IMR-90 (cell line): ENCODE measurements at regions not wholly inside any gene's neighbourhood (a gene's known extent, or its start where the extent isn't known, plus 50 kb on each side); places are given as distances from the start of the nearest gene placed in this dataset.

Experiments
- ATAC-seq: fragments of 200-7000 bp; cut with Tn5 transposase; 2 replicates; pipeline ENCODE4 v1.9.1; 2020; ENCODE audit warnings: low read depth, mild to moderate bottlenecking, moderate library complexity
- BruUV-seq: library from RNA; stranded (reverse); fragments of 400-500 nt; replicated peaks from 2 replicates; lab custom pipeline; 2021; lab: Mats Ljungman, UMichigan
- CTCF ChIA-PET: fragments of 300-600 bp; formaldehyde crosslinking; extraction: SDS; loops from one replicate; lab custom pipeline; 2021; ENCODE audit warnings: antibody characterized with exemption; lab: Yijun Ruan, JAX
- POLR2A ChIA-PET: fragments of 300-600 bp; sonication (Branson Sonifier 250); formaldehyde crosslinking; loops from one replicate; lab custom pipeline; 2022; ENCODE audit warnings: antibody characterized with exemption; ENCODE audit not compliant: unreplicated experiment; lab: Charles Lee
- DNase-seq: peaks from one replicate; pipeline ENCODE4 v3.0.0; 2013
- H2AFZ ChIP-seq: replicated peaks from 2 replicates; pipeline ENCODE3; 2013; ENCODE audit warnings: low read length, mild to moderate bottlenecking; ENCODE audit not compliant: poor library complexity
- H2AK5ac ChIP-seq: 2 replicates; pipeline ENCODE4 v1.6.1; 2013; ENCODE audit warnings: low read depth, low read length, inconsistent platforms
- H2AK9ac ChIP-seq: replicated peaks from 2 replicates; pipeline ENCODE3; 2013; ENCODE audit warnings: mild to moderate bottlenecking, low read depth, low read length, moderate library complexity; ENCODE audit not compliant: poor library complexity
- H2BK120ac ChIP-seq: 2 replicates; pipeline ENCODE4 v1.6.1; 2013; ENCODE audit warnings: low read depth, low read length, inconsistent platforms
- H2BK15ac ChIP-seq: 3 replicates; pipeline ENCODE4 v1.6.1; 2013; ENCODE audit warnings: low read depth, low read length, inconsistent platforms
- H2BK20ac ChIP-seq: 2 replicates; pipeline ENCODE4 v1.6.1; 2013; ENCODE audit warnings: low read depth, mild to moderate bottlenecking, inconsistent platforms, low read length, moderate library complexity
- H2BK5ac ChIP-seq: 2 replicates; pipeline ENCODE4 v1.6.1; 2013; ENCODE audit warnings: mild to moderate bottlenecking, low read depth, low read length, inconsistent platforms; ENCODE audit not compliant: poor library complexity, severe bottlenecking
- H3K14ac ChIP-seq: replicated peaks from 2 replicates; pipeline ENCODE4 v1.6.1; 2013; ENCODE audit warnings: low read depth, low read length, inconsistent platforms
- H3K18ac ChIP-seq: 2 replicates; pipeline ENCODE4 v1.6.1; 2013; ENCODE audit warnings: low read depth, low read length, control low read depth
- H3K23ac ChIP-seq: 2 replicates; pipeline ENCODE4 v1.6.1; 2013; ENCODE audit warnings: low read depth, low read length, inconsistent platforms
- H3K27ac ChIP-seq: 2 replicates; pipeline ENCODE4 v1.5.1; 2013; ENCODE audit warnings: mild to moderate bottlenecking, control low read depth, low read length; ENCODE audit not compliant: insufficient read depth
- H3K27me3 ChIP-seq: 2 replicates; pipeline ENCODE4 v1.6.1; 2013; ENCODE audit warnings: low read length; ENCODE audit not compliant: control insufficient read depth, insufficient read depth
- H3K36me3 ChIP-seq: 2 replicates; pipeline ENCODE4 v1.6.1; 2013; ENCODE audit warnings: low read length, mixed read lengths; ENCODE audit not compliant: control insufficient read depth, insufficient read depth
- H3K4ac ChIP-seq: 2 replicates; pipeline ENCODE4 v1.6.1; 2013; ENCODE audit warnings: low read depth, low read length, inconsistent platforms
- H3K4me1 ChIP-seq: 2 replicates; pipeline ENCODE4 v1.6.1; 2013; ENCODE audit warnings: low read length, mixed read lengths; ENCODE audit not compliant: control insufficient read depth, insufficient read depth
- H3K4me2 ChIP-seq: 2 replicates; pipeline ENCODE4 v1.6.1; 2013; ENCODE audit warnings: low read depth, mild to moderate bottlenecking, control low read depth, low read length, moderate library complexity
- H3K4me3 ChIP-seq: 2 replicates; pipeline ENCODE4 v1.5.1; 2013; ENCODE audit warnings: low read depth, mild to moderate bottlenecking, control low read depth, low read length, moderate library complexity; ENCODE audit not compliant: insufficient read depth
- H3K56ac ChIP-seq: 2 replicates; pipeline ENCODE4 v1.6.1; 2013; ENCODE audit warnings: low read length, inconsistent platforms; ENCODE audit not compliant: insufficient read depth; ENCODE audit errors: extremely low read depth
- H3K79me1 ChIP-seq, 2 experiments: 2 replicates each; pipeline ENCODE4 v1.6.1; 2013; ENCODE audit warnings: low read length in 2 of 2, inconsistent platforms in 1 of 2, low read depth in 1 of 2
- H3K9ac ChIP-seq: 2 replicates; pipeline ENCODE4 v1.6.1; 2013; ENCODE audit warnings: low read depth, low read length, control low read depth
- H3K9me1 ChIP-seq: 2 replicates; pipeline ENCODE4 v1.6.1; 2013; ENCODE audit warnings: low read length, inconsistent platforms; ENCODE audit not compliant: insufficient read depth
- H3K9me3 ChIP-seq: 2 replicates; pipeline ENCODE4 v1.6.1; 2013; ENCODE audit warnings: low read length; ENCODE audit not compliant: control insufficient read depth, insufficient read depth
- H4K20me1 ChIP-seq: 2 replicates; pipeline ENCODE4 v1.6.1; 2013; ENCODE audit warnings: low read length, inconsistent platforms; ENCODE audit not compliant: insufficient read depth
- H4K5ac ChIP-seq: 2 replicates; pipeline ENCODE4 v1.6.1; 2013; ENCODE audit warnings: mild to moderate bottlenecking, low read depth, low read length, control low read depth
- H4K8ac ChIP-seq, 2 experiments: 2 replicates each; pipeline ENCODE4 v1.6.1; 2013; ENCODE audit warnings: low read depth in 2 of 2, low read length in 2 of 2, control low read depth in 1 of 2, inconsistent platforms in 1 of 2
- H4K91ac ChIP-seq: 2 replicates; pipeline ENCODE4 v1.6.1; 2013; ENCODE audit warnings: low read depth, low read length, inconsistent platforms; ENCODE audit not compliant: insufficient read depth
- BHLHE40 ChIP-seq: fragments of 150-350 bp; IDR thresholded peaks from 2 replicates; pipeline ENCODE4 v1.6.1; 2016; ENCODE audit warnings: mild to moderate bottlenecking, low read depth, low read length
- CEBPB ChIP-seq: IDR thresholded peaks from 2 replicates; pipeline ENCODE4 v1.6.1; 2012; ENCODE audit warnings: low read depth, low read length, improper control_type of control experiment
- CHD1 ChIP-seq: IDR thresholded peaks from 2 replicates; pipeline ENCODE4 v1.6.1; 2012; ENCODE audit warnings: low read depth, low read length, improper control_type of control experiment
- FOS ChIP-seq: fragments of 150-350 bp; IDR thresholded peaks from 2 replicates; pipeline ENCODE4 v1.6.1; 2016; ENCODE audit warnings: low read depth, low read length
- MAFK ChIP-seq: IDR thresholded peaks from 2 replicates; pipeline ENCODE4 v1.6.1; 2012; ENCODE audit warnings: low read depth, low read length, improper control_type of control experiment
- MAZ ChIP-seq: IDR thresholded peaks from 2 replicates; pipeline ENCODE4 v1.6.1; 2012; ENCODE audit warnings: low read depth, mild to moderate bottlenecking, low read length, improper control_type of control experiment, moderate library complexity, borderline replicate concordance
- MXI1 ChIP-seq: IDR thresholded peaks from 2 replicates; pipeline ENCODE4 v1.6.1; 2012; ENCODE audit warnings: low read depth, mild to moderate bottlenecking, low read length, moderate library complexity, borderline replicate concordance
- NFE2L2 ChIP-seq: fragments of 150-350 bp; IDR thresholded peaks from 2 replicates; pipeline ENCODE4 v1.6.1; 2016; ENCODE audit warnings: low read depth, mild to moderate bottlenecking, low read length
- POLR2A ChIP-seq: IDR thresholded peaks from 2 replicates; pipeline ENCODE4 v1.6.1; 2012; ENCODE audit warnings: mild to moderate bottlenecking, low read depth, low read length
- RAD21 ChIP-seq: IDR thresholded peaks from 2 replicates; pipeline ENCODE4 v1.6.1; 2012; ENCODE audit warnings: low read length, improper control_type of control experiment
- RCOR1 ChIP-seq: IDR thresholded peaks from 2 replicates; pipeline ENCODE4 v1.6.1; 2012; ENCODE audit warnings: mild to moderate bottlenecking, low read length, improper control_type of control experiment; ENCODE audit not compliant: insufficient replicate concordance
- RFX5 ChIP-seq: IDR thresholded peaks from 2 replicates; pipeline ENCODE4 v1.8.0; 2012; ENCODE audit warnings: low read depth, mild to moderate bottlenecking, low read length, moderate library complexity
- SMC3 ChIP-seq: fragments of 150-350 bp; IDR thresholded peaks from 2 replicates; pipeline ENCODE4 v1.6.1; 2016; ENCODE audit warnings: low read depth, mild to moderate bottlenecking, antibody characterized with exemption, low read length, moderate library complexity
- WGBS, 2 experiments: methylation state at CpG; one replicate each; pipeline versions ENCODE4 v1.1.5 to v1.1.7; 2013; ENCODE audit warnings: missing lambda C conversion rate in 2 of 2; ENCODE audit not compliant: insufficient read length in 1 of 2; ENCODE audit errors: extremely low coverage in 2 of 2; 5-methylcytosine and 5-hydroxymethylcytosine counted together
- dilution Hi-C: fragments of 300-500 bp; cut with HindIII; formaldehyde crosslinking; loops from one replicate; pipeline ENCODE4 v1.14.3; 2018; ENCODE audit warnings: low sequenced_read_pairs; ENCODE audit not compliant: unreplicated experiment
- in situ Hi-C: fragments of 300-500 bp; cut with MboI; formaldehyde crosslinking; loops from 3 replicates; pipeline ENCODE4 v1.14.3; 2019; ENCODE audit warnings: low sequenced_read_pairs, inconsistent platforms, mixed read lengths
- intact Hi-C: fragments of 100-400 bp; cut with micrococcal nuclease; formaldehyde crosslinking; loops from 2 replicates; pipeline ENCODE4 v1.10.0; 2022
- TF ChIP-seq, protein P1 (sequence below): conservative IDR thresholded peaks from 2 replicates; pipeline ENCODE4 v1.5.1; 2012; ENCODE audit warnings: mild to moderate bottlenecking, low read depth, low read length, improper control_type of control experiment
- TF ChIP-seq, protein P2 (sequence below): fragments of 150-350 bp; IDR thresholded peaks from 2 replicates; pipeline ENCODE4 v1.6.1; 2017; ENCODE audit warnings: mild to moderate bottlenecking, antibody characterized with exemption, low read length, low read depth
- TF ChIP-seq, protein P3 (sequence below): fragments of 150-350 bp; IDR thresholded peaks from 2 replicates; pipeline ENCODE4 v1.6.1; 2016; ENCODE audit warnings: low read depth, mild to moderate bottlenecking, low read length, moderate library complexity, borderline replicate concordance

DNA sequence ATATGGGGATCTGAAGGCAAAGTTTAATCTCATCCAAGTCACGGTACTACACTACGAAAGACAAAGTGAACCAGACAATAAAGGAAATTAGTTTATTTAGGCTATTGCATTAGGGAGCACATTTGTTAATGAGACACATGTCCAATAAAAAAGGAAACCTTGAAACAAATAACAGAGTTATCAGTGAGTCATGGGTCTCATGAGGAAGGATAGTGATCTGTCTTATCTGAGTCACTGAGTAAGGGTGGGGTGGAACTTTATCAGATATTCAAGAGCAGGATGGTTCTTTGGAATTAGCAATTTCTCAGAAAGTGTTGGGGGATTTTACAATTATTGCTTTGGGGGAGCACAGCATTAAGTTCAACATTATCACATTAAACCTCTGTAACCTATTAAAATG lies 188.9 kb upstream of the IL1RAPL1 start:
- Histone ChIP-seq H3K18ac (no peak overlapping the region), H4K91ac (no peak overlapping the region), H3K23ac (no peak overlapping the region), H3K4me2 (no peak overlapping the region), H3K4me3 (no peak overlapping the region), H4K8ac (no peak overlapping the region), H4K20me1 (no peaks in the 10 kb centered on the region), H2AK5ac (no peak overlapping the region), H2AK9ac (no peak overlapping the region), H2AFZ (no peak overlapping the region), H3K9ac (no peak overlapping the region), H4K5ac (no peak overlapping the region), H3K4ac (no peak overlapping the region), H3K4me1 (no peaks in the 10 kb centered on the region), H3K27me3 (no peaks in the 10 kb centered on the region), H3K36me3 (no peaks in the 10 kb centered on the region), H3K79me1 (no peaks in the 10 kb centered on the region), H3K9me3 (no peaks in the 10 kb centered on the region), H2BK20ac (no peak overlapping the region), H3K9me1 (no peaks in the 10 kb centered on the region), H3K14ac (no peak overlapping the region), H2BK5ac (no peak overlapping the region), H2BK15ac (no peak overlapping the region), H3K27ac (no peak overlapping the region), H2BK120ac (no peak overlapping the region), H3K56ac (no peak overlapping the region)
- DNase-seq, result no peak
- ChIA-PET POLR2A (no interaction called here), CTCF (no interaction called here)
- no peak for TF ChIP-seq RFX5
- no peak for TF ChIP-seq MAZ
- TF ChIP-seq, protein P1, sequence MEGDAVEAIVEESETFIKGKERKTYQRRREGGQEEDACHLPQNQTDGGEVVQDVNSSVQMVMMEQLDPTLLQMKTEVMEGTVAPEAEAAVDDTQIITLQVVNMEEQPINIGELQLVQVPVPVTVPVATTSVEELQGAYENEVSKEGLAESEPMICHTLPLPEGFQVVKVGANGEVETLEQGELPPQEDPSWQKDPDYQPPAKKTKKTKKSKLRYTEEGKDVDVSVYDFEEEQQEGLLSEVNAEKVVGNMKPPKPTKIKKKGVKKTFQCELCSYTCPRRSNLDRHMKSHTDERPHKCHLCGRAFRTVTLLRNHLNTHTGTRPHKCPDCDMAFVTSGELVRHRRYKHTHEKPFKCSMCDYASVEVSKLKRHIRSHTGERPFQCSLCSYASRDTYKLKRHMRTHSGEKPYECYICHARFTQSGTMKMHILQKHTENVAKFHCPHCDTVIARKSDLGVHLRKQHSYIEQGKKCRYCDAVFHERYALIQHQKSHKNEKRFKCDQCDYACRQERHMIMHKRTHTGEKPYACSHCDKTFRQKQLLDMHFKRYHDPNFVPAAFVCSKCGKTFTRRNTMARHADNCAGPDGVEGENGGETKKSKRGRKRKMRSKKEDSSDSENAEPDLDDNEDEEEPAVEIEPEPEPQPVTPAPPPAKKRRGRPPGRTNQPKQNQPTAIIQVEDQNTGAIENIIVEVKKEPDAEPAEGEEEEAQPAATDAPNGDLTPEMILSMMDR, result no peak
- TF ChIP-seq, protein P2, sequence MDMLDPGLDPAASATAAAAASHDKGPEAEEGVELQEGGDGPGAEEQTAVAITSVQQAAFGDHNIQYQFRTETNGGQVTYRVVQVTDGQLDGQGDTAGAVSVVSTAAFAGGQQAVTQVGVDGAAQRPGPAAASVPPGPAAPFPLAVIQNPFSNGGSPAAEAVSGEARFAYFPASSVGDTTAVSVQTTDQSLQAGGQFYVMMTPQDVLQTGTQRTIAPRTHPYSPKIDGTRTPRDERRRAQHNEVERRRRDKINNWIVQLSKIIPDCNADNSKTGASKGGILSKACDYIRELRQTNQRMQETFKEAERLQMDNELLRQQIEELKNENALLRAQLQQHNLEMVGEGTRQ, result no peak
- TF ChIP-seq SMC3, result no peak
- no peak for TF ChIP-seq MAFK
- no peak for TF ChIP-seq CHD1
- TF ChIP-seq MXI1, result no peak
- TF ChIP-seq BHLHE40, result no peak
- TF ChIP-seq, protein P3, sequence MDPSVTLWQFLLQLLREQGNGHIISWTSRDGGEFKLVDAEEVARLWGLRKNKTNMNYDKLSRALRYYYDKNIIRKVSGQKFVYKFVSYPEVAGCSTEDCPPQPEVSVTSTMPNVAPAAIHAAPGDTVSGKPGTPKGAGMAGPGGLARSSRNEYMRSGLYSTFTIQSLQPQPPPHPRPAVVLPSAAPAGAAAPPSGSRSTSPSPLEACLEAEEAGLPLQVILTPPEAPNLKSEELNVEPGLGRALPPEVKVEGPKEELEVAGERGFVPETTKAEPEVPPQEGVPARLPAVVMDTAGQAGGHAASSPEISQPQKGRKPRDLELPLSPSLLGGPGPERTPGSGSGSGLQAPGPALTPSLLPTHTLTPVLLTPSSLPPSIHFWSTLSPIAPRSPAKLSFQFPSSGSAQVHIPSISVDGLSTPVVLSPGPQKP, result no peak
- TF ChIP-seq FOS, result no peak
- TF ChIP-seq RCOR1, result no peak
- TF ChIP-seq POLR2A, result no peak
- TF ChIP-seq CEBPB, result no peak
- no peak for TF ChIP-seq NFE2L2
- TF ChIP-seq RAD21, result no peak
- no peak for ATAC-seq
- intact Hi-C loops, result no loop called here
- in situ Hi-C loops, result no loop called here
- dilution Hi-C loops, result no loop called here
- BruUV-seq, result no TSS peak
- WGBS, 2 experiments, result no CpG with 5 or more reads among the region's 2 CpGs
